ENCODE measurements at regions not wholly inside any gene's neighbourhood (a gene's known extent, or its start where the extent isn't known, plus 50 kb on each side); places are given as distances from the start of the nearest gene placed in this dataset.

DNA sequence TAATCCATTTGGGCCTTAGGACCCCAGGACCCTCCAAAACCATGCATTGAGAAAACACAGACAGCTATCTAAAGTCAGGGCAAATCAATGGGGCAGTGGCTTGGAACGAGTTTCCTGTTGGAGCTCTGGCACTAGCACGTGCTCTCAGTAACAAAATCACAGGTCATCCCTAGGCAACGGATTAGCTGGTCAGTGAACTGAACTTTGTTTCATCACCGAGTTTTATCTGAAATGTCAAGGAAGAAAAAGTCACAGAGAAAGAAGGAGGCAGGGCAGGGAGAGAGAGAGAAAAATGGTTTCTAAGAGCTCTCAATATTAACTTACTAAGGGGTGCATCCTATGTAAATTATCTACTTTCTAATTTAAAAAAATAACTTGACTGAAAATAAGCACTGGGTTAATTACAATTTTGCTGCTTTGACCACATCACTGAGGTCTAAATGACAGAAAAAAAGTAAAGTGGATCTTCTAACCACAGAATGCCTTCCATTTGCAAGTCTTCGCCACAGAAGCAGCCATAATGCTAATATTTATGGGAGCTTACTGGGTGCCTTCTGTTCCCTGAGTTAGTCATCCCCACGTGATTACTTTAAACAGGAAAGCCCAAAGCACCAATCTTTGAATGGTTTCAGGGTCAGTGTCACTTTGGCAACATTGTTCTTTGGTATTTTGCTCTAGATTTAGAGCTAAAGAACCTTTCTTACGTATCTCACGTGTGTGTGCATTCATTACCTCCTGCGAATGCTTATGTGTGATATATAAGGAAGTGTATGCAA, 503.9 kb downstream of the RASEF start:
- FAIRE-seq: peak; percentile 29
- TF ChIP-seq, protein P1, sequence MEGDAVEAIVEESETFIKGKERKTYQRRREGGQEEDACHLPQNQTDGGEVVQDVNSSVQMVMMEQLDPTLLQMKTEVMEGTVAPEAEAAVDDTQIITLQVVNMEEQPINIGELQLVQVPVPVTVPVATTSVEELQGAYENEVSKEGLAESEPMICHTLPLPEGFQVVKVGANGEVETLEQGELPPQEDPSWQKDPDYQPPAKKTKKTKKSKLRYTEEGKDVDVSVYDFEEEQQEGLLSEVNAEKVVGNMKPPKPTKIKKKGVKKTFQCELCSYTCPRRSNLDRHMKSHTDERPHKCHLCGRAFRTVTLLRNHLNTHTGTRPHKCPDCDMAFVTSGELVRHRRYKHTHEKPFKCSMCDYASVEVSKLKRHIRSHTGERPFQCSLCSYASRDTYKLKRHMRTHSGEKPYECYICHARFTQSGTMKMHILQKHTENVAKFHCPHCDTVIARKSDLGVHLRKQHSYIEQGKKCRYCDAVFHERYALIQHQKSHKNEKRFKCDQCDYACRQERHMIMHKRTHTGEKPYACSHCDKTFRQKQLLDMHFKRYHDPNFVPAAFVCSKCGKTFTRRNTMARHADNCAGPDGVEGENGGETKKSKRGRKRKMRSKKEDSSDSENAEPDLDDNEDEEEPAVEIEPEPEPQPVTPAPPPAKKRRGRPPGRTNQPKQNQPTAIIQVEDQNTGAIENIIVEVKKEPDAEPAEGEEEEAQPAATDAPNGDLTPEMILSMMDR (IDR thresholded peaks at IDR 0.05; ENCODE audit: insufficient read depth, missing control alignments): no peak
- no peak for DNase-seq (ENCODE audit: insufficient read length, low spot score)

DNA sequence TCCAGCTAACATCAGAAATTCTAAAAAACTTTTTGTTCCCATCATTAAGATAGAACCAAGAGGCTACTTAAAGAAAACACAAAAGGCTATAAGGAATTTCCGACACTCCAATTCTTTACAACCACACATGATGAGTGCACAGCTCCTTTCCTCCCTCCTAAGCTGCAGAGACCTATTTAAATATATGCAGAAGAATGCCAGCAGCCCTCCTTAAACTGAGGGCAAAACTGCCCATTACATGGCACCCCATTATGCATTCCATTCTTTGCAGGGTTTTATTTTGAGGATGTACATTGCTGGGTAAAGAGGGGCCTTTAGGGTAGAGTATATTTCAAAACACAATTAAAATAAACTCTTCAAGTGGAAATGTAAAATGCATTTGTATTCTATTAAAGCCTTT, 502.9 kb downstream of the RASEF start:
- no peak for DNase-seq (ENCODE audit: insufficient read length, low spot score)
- TF ChIP-seq, protein P1 (IDR thresholded peaks at IDR 0.05; ENCODE audit: insufficient read depth, missing control alignments): no peak
- FAIRE-seq: no peak

DNA sequence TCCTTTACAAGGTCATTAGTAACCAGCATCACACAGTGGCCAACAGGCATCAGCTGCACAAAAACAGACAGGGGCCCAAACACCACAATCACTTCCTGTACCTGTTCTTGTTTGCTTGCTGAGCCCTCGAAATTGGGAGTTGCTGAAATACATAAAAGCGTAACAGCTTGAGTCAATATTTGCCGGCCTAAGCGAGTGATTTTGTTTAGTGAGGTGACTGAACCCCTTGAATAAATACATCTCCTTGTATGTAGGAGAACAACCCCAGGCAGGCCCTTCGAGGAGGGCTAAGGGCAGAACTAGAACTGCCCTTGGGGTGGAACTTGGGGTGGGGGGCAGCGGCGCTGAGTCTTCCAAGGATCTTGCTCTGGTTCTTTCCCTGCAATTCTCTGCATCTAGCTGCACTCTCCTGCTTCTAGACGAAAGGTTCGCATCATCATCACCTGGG, 502.5 kb downstream of the RASEF start:
- no peak for FAIRE-seq
- TF ChIP-seq, protein P1 (IDR thresholded peaks at IDR 0.05; ENCODE audit: insufficient read depth, missing control alignments): no peak
- no peak for DNase-seq (ENCODE audit: insufficient read length, low spot score)

DNA sequence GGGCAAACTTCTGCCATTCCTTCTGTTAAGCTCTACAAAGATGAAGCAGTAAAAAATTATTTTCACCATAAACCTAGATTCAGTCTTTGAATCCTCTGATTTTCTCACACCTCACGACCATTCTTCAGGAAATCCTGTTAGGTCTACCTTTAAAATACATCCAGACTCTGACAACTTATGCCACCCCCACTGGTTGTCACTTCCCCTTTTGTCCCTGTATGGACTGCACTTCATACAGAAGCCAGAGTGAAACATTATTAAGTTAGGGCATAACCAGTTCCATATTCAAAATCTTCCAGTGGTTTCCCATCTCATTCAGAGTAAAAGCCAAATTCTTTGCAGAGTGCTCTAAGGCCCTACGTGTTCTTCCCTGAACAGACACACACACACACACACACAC, 499.8 kb downstream of the RASEF start:
- DNase-seq (ENCODE audit: insufficient read length, low spot score) (no peak), FAIRE-seq (no peak)
- TF ChIP-seq, protein P1 (IDR thresholded peaks at IDR 0.05; ENCODE audit: insufficient read depth, missing control alignments): no peak

DNA sequence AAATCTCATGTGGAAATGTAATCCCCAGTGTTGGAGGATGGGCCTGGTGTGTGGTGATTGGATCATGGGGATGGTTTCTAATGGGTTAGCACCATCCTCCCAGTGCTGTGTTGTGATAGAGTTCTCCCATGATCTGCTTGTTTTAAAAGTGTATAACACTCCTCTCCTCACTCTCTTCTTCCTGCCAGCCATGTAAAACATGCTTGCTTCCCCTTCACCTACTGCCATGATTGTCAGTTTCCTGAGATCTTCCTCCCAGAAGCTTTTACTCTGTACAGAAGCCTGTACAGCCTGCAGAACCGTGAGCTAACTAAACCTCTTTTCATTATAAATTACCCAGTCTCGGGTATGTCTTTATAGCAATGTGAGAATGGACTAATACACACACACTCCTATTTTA, 499.1 kb downstream of the RASEF start:
- DNase-seq (ENCODE audit: insufficient read length, low spot score) (no peak), FAIRE-seq (no peak)
- TF ChIP-seq, protein P1 (IDR thresholded peaks at IDR 0.05; ENCODE audit: insufficient read depth, missing control alignments): no peak

DNA sequence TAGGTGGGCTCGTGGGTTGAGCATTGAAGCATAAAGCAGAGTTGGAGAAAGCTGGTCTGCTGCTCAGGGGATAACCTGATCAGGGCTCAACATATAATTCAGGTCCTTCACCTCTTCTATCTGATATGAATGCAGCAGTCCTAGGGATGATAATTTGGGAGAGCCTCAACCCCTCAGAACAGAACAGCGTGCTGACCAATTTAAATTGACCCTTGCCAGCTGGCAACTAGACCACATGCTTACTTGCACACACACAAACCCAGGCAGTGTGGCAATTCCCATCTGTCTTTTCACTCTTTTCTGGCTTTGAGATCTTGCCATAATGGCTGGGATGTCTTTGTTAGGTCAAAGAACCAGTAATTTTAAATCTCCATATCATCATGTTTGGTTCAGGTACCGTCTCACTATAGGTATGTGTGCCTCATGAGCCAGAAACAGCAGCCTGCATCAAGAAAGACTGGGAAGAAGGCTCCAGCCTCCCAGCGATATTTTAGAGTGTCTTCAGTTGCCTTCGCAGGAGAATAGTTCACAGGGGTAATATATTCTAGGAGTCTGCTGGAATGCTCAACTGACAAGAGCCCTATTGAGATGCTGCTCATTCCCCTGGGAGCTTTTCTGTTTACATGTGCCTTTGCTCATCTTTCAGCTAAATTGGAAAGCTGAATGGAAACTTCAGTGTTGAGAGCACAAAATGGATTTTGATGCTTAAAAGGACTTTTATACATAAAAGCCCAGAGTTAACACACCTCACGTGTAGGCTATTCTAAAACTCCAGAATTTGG, 497.6 kb downstream of the RASEF start:
- TF ChIP-seq, protein P1 (IDR thresholded peaks at IDR 0.05; ENCODE audit: insufficient read depth, missing control alignments): no peak
- DNase-seq (ENCODE audit: insufficient read length, low spot score) (no peak), FAIRE-seq (no peak)

DNA sequence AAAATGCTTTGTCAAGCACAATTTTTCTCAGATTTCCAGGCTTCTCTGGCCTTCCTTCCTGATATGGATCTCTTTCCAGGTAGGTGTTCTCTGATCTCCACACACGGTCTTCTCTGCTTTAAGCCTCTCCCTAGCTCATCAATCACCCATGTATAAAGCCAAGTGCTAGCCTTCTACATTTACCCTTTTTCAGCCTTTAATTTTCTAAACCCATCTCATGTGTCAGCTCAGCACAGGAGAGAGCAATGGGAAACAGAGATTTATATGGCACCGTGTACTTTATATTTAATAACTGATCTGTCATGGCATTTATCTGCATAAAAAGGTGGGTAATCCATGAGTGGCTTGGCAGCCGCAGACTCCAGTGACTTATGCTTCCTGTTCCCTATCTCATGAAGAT, 495.0 kb downstream of the RASEF start:
- TF ChIP-seq, protein P1 (IDR thresholded peaks at IDR 0.05; ENCODE audit: insufficient read depth, missing control alignments): no peak
- FAIRE-seq (no peak), DNase-seq (ENCODE audit: insufficient read length, low spot score) (no peak)

All from D721Med (cell line).